Panc1 (cell line): ENCODE measurements at regions not wholly inside any gene's neighbourhood (a gene's known extent, or its start where the extent isn't known, plus 50 kb on each side); places are given as distances from the start of the nearest gene placed in this dataset.
A peak's percentile ranks its signal among the peaks of the same experiment; 100 is the strongest.

Experiments
- ATAC-seq: fragments of 200-7000 bp; cut with Tn5 transposase; 2 replicates; pipeline ENCODE4 v1.9.1; 2020; ENCODE audit warnings: mild to moderate bottlenecking, moderate library complexity
- BruUV-seq: library from RNA; stranded (reverse); fragments of 400-500 nt; replicated peaks from 2 replicates; lab custom pipeline; 2021; lab: Mats Ljungman, UMichigan
- CTCF ChIA-PET: fragments of 300-600 bp; sonication (Branson Sonifier 250); formaldehyde crosslinking; loops from one replicate; lab custom pipeline; 2022; ENCODE audit warnings: antibody characterized with exemption; lab: Charles Lee
- POLR2A ChIA-PET: fragments of 300-600 bp; sonication (Branson Sonifier 250); formaldehyde crosslinking; loops from one replicate; lab custom pipeline; 2022; ENCODE audit warnings: antibody characterized with exemption; lab: Charles Lee
- DNase-seq: peaks from one replicate; pipeline ENCODE4 v3.0.0-alpha.2; 2010; ENCODE audit warnings: low read depth, low spot score
- H3K27ac ChIP-seq: 2 replicates; pipeline ENCODE4 v1.5.1; 2011; ENCODE audit warnings: mild to moderate bottlenecking, low read length, inconsistent platforms
- H3K27me3 ChIP-seq: fragments of 200-500 bp; sonication (Bioruptor generic); 2 replicates; pipeline ENCODE4 v1.6.0; 2014; ENCODE audit warnings: low read length, inconsistent platforms; ENCODE audit not compliant: control insufficient read depth, insufficient read depth
- H3K36me3 ChIP-seq: fragments of 200-500 bp; sonication (Bioruptor generic); 2 replicates; pipeline ENCODE4 v1.5.1; 2014; ENCODE audit warnings: inconsistent platforms, mild to moderate bottlenecking, low read length, moderate library complexity; ENCODE audit not compliant: control insufficient read depth, insufficient read depth
- H3K4me1 ChIP-seq: 2 replicates; pipeline ENCODE4 v1.5.1; 2011; ENCODE audit warnings: inconsistent platforms, mild to moderate bottlenecking, low read length, moderate library complexity; ENCODE audit not compliant: control insufficient read depth, insufficient read depth
- H3K4me3 ChIP-seq, 2 experiments: 2 replicates each; pipeline ENCODE4 v1.5.1; 2011 to 2012; ENCODE audit warnings: low read depth in 2 of 2, low read length in 2 of 2, mild to moderate bottlenecking in 2 of 2, inconsistent platforms in 1 of 2, moderate library complexity in 1 of 2
- H3K9me3 ChIP-seq: fragments of 200-500 bp; sonication (Bioruptor generic); 2 replicates; pipeline ENCODE4 v1.5.1; 2014; ENCODE audit warnings: low read depth, mild to moderate bottlenecking, inconsistent platforms, low read length, moderate library complexity; ENCODE audit not compliant: control insufficient read depth, insufficient read depth
- CTCF ChIP-seq: fragments of 450-650 bp; IDR thresholded peaks from 2 replicates; pipeline ENCODE4 v1.5.1; 2017; ENCODE audit warnings: mild to moderate bottlenecking
- POLR2AphosphoS5 ChIP-seq: IDR thresholded peaks from 2 replicates; pipeline ENCODE4 v1.6.1; 2012; ENCODE audit warnings: mild to moderate bottlenecking, low read depth, low read length, moderate library complexity
- SIN3A ChIP-seq: IDR thresholded peaks from 2 replicates; pipeline ENCODE4 v1.6.1; 2012; ENCODE audit warnings: low read depth, mild to moderate bottlenecking, low read length, moderate library complexity, borderline replicate concordance; ENCODE audit not compliant: insufficient read depth
- TCF7L2 ChIP-seq: IDR thresholded peaks from 2 replicates; pipeline ENCODE4 v1.6.1; 2011; ENCODE audit warnings: mild to moderate bottlenecking, low read depth, low read length, inconsistent platforms
- in situ Hi-C: cut with HindIII; loops from 2 replicates; pipeline ENCODE4 v1.10.0; 2016; ENCODE audit warnings: low sequenced_read_pairs, low pct_unique_long_range_greater_than_20kb
- intact Hi-C: fragments of 100-400 bp; cut with micrococcal nuclease; formaldehyde crosslinking; loops from one replicate; pipeline ENCODE4 v1.10.0; 2022; ENCODE audit not compliant: unreplicated experiment
- TF ChIP-seq, protein P1 (sequence below), 2 experiments: IDR thresholded peaks; 2 replicates each; pipeline ENCODE4 v1.6.1; 2011 to 2012; ENCODE audit warnings: low read depth in 2 of 2, control low read depth in 1 of 2, low read length in 1 of 2, mild to moderate bottlenecking in 1 of 2, moderate library complexity in 1 of 2; ENCODE audit not compliant: insufficient read depth in 1 of 2

DNA sequence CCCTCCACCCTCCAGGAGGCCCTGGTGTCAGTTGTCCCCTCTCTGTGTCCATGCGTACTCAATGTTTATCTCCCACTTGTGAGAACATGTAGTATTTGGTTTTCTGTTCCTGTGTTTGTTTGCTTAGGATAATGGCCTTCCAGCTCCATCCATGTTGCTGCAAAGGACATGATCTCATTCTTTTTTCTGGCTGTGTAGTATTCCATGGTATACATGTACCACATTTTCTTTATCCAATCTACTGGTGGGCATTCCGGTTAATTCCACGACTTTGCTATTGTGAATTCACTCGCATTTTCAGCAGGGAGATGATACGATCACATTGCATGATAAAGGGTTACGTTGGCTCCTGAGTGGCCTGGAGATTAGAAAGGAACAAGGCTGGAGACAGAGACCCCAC, 286.2 kb downstream of the FOXL1 start:
- H3K27me3 ChIP-seq = no peaks in the 10 kb centered on the region; the same call in 1 of the 2 replicates
- TF ChIP-seq TCF7L2 (no peak), CTCF (no peak), SIN3A (no peak), POLR2AphosphoS5 (no peak)
- TF ChIP-seq, protein P1, sequence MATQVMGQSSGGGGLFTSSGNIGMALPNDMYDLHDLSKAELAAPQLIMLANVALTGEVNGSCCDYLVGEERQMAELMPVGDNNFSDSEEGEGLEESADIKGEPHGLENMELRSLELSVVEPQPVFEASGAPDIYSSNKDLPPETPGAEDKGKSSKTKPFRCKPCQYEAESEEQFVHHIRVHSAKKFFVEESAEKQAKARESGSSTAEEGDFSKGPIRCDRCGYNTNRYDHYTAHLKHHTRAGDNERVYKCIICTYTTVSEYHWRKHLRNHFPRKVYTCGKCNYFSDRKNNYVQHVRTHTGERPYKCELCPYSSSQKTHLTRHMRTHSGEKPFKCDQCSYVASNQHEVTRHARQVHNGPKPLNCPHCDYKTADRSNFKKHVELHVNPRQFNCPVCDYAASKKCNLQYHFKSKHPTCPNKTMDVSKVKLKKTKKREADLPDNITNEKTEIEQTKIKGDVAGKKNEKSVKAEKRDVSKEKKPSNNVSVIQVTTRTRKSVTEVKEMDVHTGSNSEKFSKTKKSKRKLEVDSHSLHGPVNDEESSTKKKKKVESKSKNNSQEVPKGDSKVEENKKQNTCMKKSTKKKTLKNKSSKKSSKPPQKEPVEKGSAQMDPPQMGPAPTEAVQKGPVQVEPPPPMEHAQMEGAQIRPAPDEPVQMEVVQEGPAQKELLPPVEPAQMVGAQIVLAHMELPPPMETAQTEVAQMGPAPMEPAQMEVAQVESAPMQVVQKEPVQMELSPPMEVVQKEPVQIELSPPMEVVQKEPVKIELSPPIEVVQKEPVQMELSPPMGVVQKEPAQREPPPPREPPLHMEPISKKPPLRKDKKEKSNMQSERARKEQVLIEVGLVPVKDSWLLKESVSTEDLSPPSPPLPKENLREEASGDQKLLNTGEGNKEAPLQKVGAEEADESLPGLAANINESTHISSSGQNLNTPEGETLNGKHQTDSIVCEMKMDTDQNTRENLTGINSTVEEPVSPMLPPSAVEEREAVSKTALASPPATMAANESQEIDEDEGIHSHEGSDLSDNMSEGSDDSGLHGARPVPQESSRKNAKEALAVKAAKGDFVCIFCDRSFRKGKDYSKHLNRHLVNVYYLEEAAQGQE (IDR thresholded peaks at IDR 0.05; ENCODE audit: insufficient read depth in 1 of 2, low read depth in 2 of 2, low read length in 1 of 2) = no peak

GRCh38 chr16:86865851-86866662, 287.7 kb downstream of the FOXL1 start:
- Histone ChIP-seq H3K4me1 (no peaks in the 10 kb centered on the region; the same call in 1 of the 2 replicates), H3K27me3 (no peaks in the 10 kb centered on the region; the same call in 1 of the 2 replicates), H3K36me3 (no peaks in the 10 kb centered on the region), H3K27ac (no peak overlapping the region), H3K9me3 (no peaks in the 10 kb centered on the region), H3K4me3 (no peak overlapping the region)
- DNase-seq = no peak
- ChIA-PET POLR2A (interaction anchor here (0.5 kb wide), 1 partner anchor 1794 kb away, joined by 3 read pairs; no protein-coding TSS in a partner anchor), CTCF (no interaction called here)
- no peak for TF ChIP-seq TCF7L2
- TF ChIP-seq SIN3A = no peak
- no peak for TF ChIP-seq CTCF
- TF ChIP-seq, protein P1 (IDR thresholded peaks at IDR 0.05; ENCODE audit: insufficient read depth in 1 of 2, low read depth in 2 of 2, low read length in 1 of 2) = no peak
- TF ChIP-seq POLR2AphosphoS5 = no peak
- intact Hi-C loops = no loop called here
- in situ Hi-C loops = no loop called here
- BruUV-seq = no TSS peak
- peak; percentile 82 for ATAC-seq

More for the DNA sequence above, 286.2 kb downstream of the FOXL1 start:
- ATAC-seq (no peak), DNase-seq (no peak)
- intact Hi-C loops = no loop called here
- H3K4me3 ChIP-seq = no peak overlapping the region
- POLR2A ChIA-PET = no interaction called here
- no peaks in the 10 kb centered on the region for H3K9me3 ChIP-seq
- CTCF ChIA-PET = no interaction called here
- H3K4me1 ChIP-seq = no peaks in the 10 kb centered on the region; the same call in 1 of the 2 replicates
- in situ Hi-C loops = no loop called here
- H3K36me3 ChIP-seq = no peaks in the 10 kb centered on the region
- BruUV-seq = no TSS peak
- no peak overlapping the region for H3K27ac ChIP-seq
